HEK293T (cell line): ENCODE measurements at regions not wholly inside any gene's neighbourhood (a gene's known extent, or its start where the extent isn't known, plus 50 kb on each side); places are given as distances from the start of the nearest gene placed in this dataset.

Source experiments
- CTCF ChIA-PET: fragments of 350-600 bp; formaldehyde crosslinking; extraction: SDS; loops from one replicate; lab custom pipeline; 2021; ENCODE audit warnings: antibody characterized with exemption, inconsistent platforms; lab: Yijun Ruan, JAX
- POLR2A ChIA-PET: fragments of 350-600 bp; formaldehyde crosslinking; extraction: SDS; loops from one replicate; lab custom pipeline; 2020; ENCODE audit warnings: antibody characterized with exemption, inconsistent platforms; lab: Yijun Ruan, JAX
- DNase-seq: peaks from one replicate; pipeline ENCODE4 v3.0.0; 2012; ENCODE audit warnings: mixed read lengths; ENCODE audit errors: extremely low spot score
- ARNT ChIP-seq: fragments of 450-650 bp; IDR thresholded peaks from 2 replicates; pipeline ENCODE4 v1.6.1; 2017; ENCODE audit warnings: mild to moderate bottlenecking
- BHLHE40 ChIP-seq: fragments of 450-650 bp; IDR thresholded peaks from 2 replicates; pipeline ENCODE4 v1.6.1; 2016; ENCODE audit warnings: mild to moderate bottlenecking, moderate library complexity, borderline replicate concordance
- CTBP1 ChIP-seq: fragments of 450-650 bp; IDR thresholded peaks from 2 replicates; pipeline ENCODE4 v1.6.1; 2016; ENCODE audit warnings: borderline replicate concordance
- ELF4 ChIP-seq: fragments of 450-650 bp; IDR thresholded peaks from 2 replicates; pipeline ENCODE4 v1.6.1; 2017; ENCODE audit warnings: antibody characterized with exemption
- FOXA1 ChIP-seq: fragments of 450-650 bp; IDR thresholded peaks from 2 replicates; pipeline ENCODE4 v1.6.1; 2016; ENCODE audit warnings: mild to moderate bottlenecking
- FOXK2 ChIP-seq: fragments of 450-650 bp; IDR thresholded peaks from 2 replicates; pipeline ENCODE4 v1.6.1; 2016; ENCODE audit warnings: mild to moderate bottlenecking
- FOXM1 ChIP-seq: fragments of 450-650 bp; IDR thresholded peaks from 2 replicates; pipeline ENCODE4 v1.6.1; 2017; ENCODE audit warnings: mild to moderate bottlenecking, borderline replicate concordance
- HDGF ChIP-seq: fragments of 450-650 bp; IDR thresholded peaks from 2 replicates; pipeline ENCODE4 v1.6.1; 2017; ENCODE audit warnings: antibody characterized with exemption, borderline replicate concordance
- L3MBTL2 ChIP-seq: fragments of 450-650 bp; conservative IDR thresholded peaks from 2 replicates; pipeline ENCODE4 v1.6.1; 2016; ENCODE audit warnings: mild to moderate bottlenecking
- LEF1 ChIP-seq: fragments of 450-650 bp; IDR thresholded peaks from 2 replicates; pipeline ENCODE4 v1.6.1; 2017; ENCODE audit warnings: mild to moderate bottlenecking, borderline replicate concordance
- NFRKB ChIP-seq: fragments of 450-650 bp; IDR thresholded peaks from 2 replicates; pipeline ENCODE4 v1.6.1; 2016; ENCODE audit warnings: mild to moderate bottlenecking, moderate library complexity
- PKNOX1 ChIP-seq: fragments of 450-650 bp; IDR thresholded peaks from 2 replicates; pipeline ENCODE4 v1.6.1; 2016
- SP1 ChIP-seq: fragments of 450-650 bp; IDR thresholded peaks from 2 replicates; pipeline ENCODE4 v1.6.1; 2017
- SUZ12 ChIP-seq: fragments of 450-650 bp; IDR thresholded peaks from 2 replicates; pipeline ENCODE4 v1.6.1; 2016; ENCODE audit warnings: mild to moderate bottlenecking
- TARDBP ChIP-seq: fragments of 450-650 bp; IDR thresholded peaks from 2 replicates; pipeline ENCODE4 v1.6.1; 2016
- ZNF384 ChIP-seq: fragments of 450-650 bp; IDR thresholded peaks from 2 replicates; pipeline ENCODE4 v1.6.1; 2016

- ChIA-PET CTCF (interaction anchor here (0.6 to 1.9 kb wide), 15 partner anchors 9 to 661 kb away, joined by 3 to 9 read pairs (median 4); no protein-coding TSS in a partner anchor), POLR2A (interaction anchor here (1.2 kb wide), 1 partner anchor 626 kb away, joined by 5 read pairs; the partner anchor contains the start of gene LMO4)
- DNase-seq, result peak; percentile 74
Measured at GRCh38 chr1:87953732-87954344, 625.2 kb downstream of the LMO4 start.

GRCh38 chr1:87955038-87955437, 626.4 kb downstream of the LMO4 start:
- POLR2A ChIA-PET, result no interaction called here
- CTCF ChIA-PET, result interaction anchor here (0.6 kb wide), 1 partner anchor 385 kb away, joined by 4 read pairs; no protein-coding TSS in a partner anchor
- DNase-seq, result no peak
- TF ChIP-seq FOXA1 (no peak), LEF1 (no peak), PKNOX1 (no peak), FOXK2 (no peak), ELF4 (no peak), SUZ12 (no peak), BHLHE40 (no peak), L3MBTL2 (no peak), ZNF384 (no peak), ARNT (no peak), CTBP1 (no peak), TARDBP (no peak), SP1 (no peak)

More at GRCh38 chr1:87953732-87954344, 625.2 kb downstream of the LMO4 start:
- no peak for TF ChIP-seq CTBP1
- TF ChIP-seq SUZ12, result no peak
- no peak for TF ChIP-seq ZNF384
- no peak for TF ChIP-seq FOXM1

DNA sequence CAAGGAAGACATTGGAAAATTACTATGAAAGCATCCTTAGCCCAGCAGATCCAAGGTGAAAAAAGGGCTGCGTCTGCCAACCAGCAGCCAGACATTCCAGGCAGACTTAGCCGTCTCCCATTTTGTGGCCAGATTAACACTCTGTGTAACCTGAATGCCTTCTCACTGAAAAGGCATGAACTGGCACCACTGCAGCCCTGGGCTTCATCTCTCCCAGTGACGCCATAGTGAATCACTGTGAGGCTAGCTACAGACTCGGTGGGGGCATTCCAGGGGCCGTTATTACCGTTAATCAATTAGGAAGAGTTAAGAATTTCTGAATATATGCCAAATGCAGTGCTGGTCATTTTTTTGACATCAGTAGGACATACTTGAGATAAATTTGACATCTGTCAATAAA, 627.4 kb downstream of the LMO4 start:
- no peak for DNase-seq
- ChIA-PET POLR2A (no interaction called here), CTCF (interaction anchor here (0.9 kb wide), 1 partner anchor 11 kb away, joined by 3 read pairs; no protein-coding TSS in a partner anchor)

GRCh38 chr1:87956750-87957149, 628.1 kb downstream of the LMO4 start:
- TF ChIP-seq SUZ12 (no peak), ELF4 (no peak), CTBP1 (no peak)
- CTCF ChIA-PET, result interaction anchor here (0.9 kb wide), 1 partner anchor 10 kb away, joined by 3 read pairs; no protein-coding TSS in a partner anchor
- no peak for DNase-seq
- POLR2A ChIA-PET, result no interaction called here

More for the DNA sequence above, 627.4 kb downstream of the LMO4 start:
- TF ChIP-seq ZNF384, result no peak
- TF ChIP-seq CTBP1, result no peak
- no peak for TF ChIP-seq TARDBP
- no peak for TF ChIP-seq HDGF
- TF ChIP-seq FOXM1, result no peak
- TF ChIP-seq L3MBTL2, result no peak
- TF ChIP-seq ARNT, result no peak
- TF ChIP-seq NFRKB, result no peak
- TF ChIP-seq ELF4, result no peak
- no peak for TF ChIP-seq BHLHE40
- TF ChIP-seq FOXA1, result no peak

- no peak for DNase-seq
- ChIA-PET CTCF (no interaction called here), POLR2A (no interaction called here)
- no peak for TF ChIP-seq FOXK2
- TF ChIP-seq ZNF384, result no peak
- TF ChIP-seq PKNOX1, result no peak
- no peak for TF ChIP-seq SP1
- TF ChIP-seq HDGF, result no peak
- TF ChIP-seq BHLHE40, result no peak
- TF ChIP-seq TARDBP, result no peak
- TF ChIP-seq FOXM1, result no peak
- no peak for TF ChIP-seq CTBP1
- TF ChIP-seq ELF4, result no peak
- no peak for TF ChIP-seq ARNT
- TF ChIP-seq FOXA1, result no peak
- no peak for TF ChIP-seq L3MBTL2
- TF ChIP-seq NFRKB, result no peak
- no peak for TF ChIP-seq LEF1
- no peak for TF ChIP-seq SUZ12
Measured at GRCh38 chr1:87957331-87957730, 628.7 kb downstream of the LMO4 start.

DNA sequence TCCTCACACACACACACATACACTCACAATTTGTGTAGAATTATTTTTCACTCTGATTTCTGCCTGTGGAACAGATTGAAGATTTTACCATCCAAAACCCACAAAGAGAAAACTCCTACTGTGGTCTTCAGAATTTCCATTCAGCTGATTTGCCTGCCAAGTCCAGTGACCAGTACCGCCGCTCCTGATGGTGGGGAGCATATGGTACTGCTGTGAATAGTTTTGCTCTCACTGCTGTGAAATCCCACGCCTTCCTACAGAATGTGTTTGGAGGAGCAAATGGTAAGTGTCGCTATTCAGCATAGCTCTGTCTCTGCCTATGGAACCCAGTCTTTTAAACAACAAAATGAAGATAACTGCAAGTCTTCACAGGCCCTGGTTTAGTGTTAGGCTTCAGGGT, 629.5 kb downstream of the LMO4 start:
- TF ChIP-seq FOXM1 (no peak), TARDBP (no peak), PKNOX1 (no peak), L3MBTL2 (no peak), ARNT (no peak), FOXA1 (no peak), ZNF384 (no peak), FOXK2 (no peak), LEF1 (no peak), NFRKB (no peak), BHLHE40 (no peak)
- CTCF ChIA-PET, result interaction anchor here (0.6 kb wide), 1 partner anchor 830 kb away, joined by 3 read pairs; no protein-coding TSS in a partner anchor
- POLR2A ChIA-PET, result no interaction called here
- DNase-seq, result no peak
